ENCODE measurements at regions not wholly inside any gene's neighbourhood (a gene's known extent, or its start where the extent isn't known, plus 50 kb on each side); places are given as distances from the start of the nearest gene placed in this dataset.

DNA sequence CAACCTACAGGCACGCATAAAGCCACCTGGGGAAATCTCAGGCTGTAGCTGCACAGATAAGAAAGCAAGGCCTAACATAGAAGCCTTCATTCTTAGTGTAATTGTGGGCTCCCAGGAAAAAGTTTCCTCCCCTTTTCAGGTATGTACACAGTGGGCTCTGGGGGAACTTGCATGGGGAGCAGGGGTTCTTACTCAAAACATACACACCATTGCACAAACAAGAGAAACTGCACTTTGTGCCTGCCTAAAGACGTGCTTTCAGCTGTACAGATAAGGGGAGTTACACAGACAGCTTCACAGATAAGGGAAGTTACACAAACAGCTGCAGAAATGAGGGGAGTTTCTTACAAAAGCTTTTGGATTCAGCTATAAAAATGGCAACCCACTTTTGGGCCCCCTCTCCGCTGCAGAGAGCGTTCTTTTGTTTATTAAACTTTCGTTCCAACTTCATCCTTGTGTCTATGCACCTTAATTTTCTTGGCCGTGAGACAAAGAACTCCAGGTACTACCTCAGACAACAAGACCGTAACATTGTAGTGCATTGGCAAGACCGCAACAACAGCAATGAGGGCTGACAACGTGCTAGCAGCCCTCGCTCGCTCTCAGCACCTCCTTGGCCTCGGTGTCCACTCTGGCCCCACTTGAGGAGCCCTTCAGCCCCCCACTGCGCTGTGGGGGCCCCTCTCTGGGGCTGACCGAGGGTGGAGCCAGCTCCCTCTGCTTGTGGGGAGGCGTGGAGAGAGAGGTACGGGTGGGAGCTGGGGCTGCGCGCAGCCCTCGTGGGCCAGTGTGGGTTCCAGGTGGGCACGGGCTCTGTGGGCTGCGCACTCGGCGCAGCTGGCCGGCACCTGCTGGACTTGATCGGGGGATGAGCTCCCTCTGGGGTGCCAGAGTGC, 317.5 kb downstream of the RAPGEF2 start:
- H3K27ac ChIP-seq (ENCODE audit: control insufficient read depth, insufficient read depth) = no peak overlapping the region
- POLR2A ChIA-PET = no interaction called here
- no peak overlapping the region for H3K4me3 ChIP-seq
- no peak overlapping the region for H2AFZ ChIP-seq (ENCODE audit: control insufficient read depth, low read depth, low read length)
- no peak overlapping the region for H3K9ac ChIP-seq (ENCODE audit: control insufficient read depth, insufficient read depth, low read length)
- WGBS (ENCODE audit: insufficient coverage, insufficient replicate concordance, low lambda C conversion rate, missing lambda C conversion rate) = 64% methylated on average over 25 of the region's 25 CpGs
- no peak overlapping the region for H3K4me2 ChIP-seq (ENCODE audit: control insufficient read depth, insufficient read depth)
- H3K9me3 ChIP-seq (replicated peaks; ENCODE audit: control insufficient read depth, insufficient read depth, low read length) = no peaks in the 10 kb centered on the region; the same call in 2 of the 3 replicates
- no peaks in the 10 kb centered on the region for H4K20me1 ChIP-seq (ENCODE audit: control insufficient read depth, insufficient read depth)
- H3K4me1 ChIP-seq (ENCODE audit: control insufficient read depth, insufficient read depth, low read length) = no peaks in the 10 kb centered on the region
- no peak for ATAC-seq
- SMC1A ChIA-PET (ENCODE audit: uncharacterized antibody, unreplicated experiment) = no interaction called here
- FAIRE-seq = no peak
- CTCF ChIA-PET = no interaction called here
- no peaks in the 10 kb centered on the region for H3K36me3 ChIP-seq (ENCODE audit: control insufficient read depth in 2 of 2, insufficient read depth in 2 of 2, low read length in 1 of 2)
- in situ Hi-C loops (cut with MboI) = no loop called here
- TF ChIP-seq SREBF1 (IDR thresholded peaks at IDR 0.05; ENCODE audit: low read length) (no peak), ETV6 (conservative IDR thresholded peaks at IDR 0.05 in 1 of 2, IDR thresholded peaks at IDR 0.05 in 1 of 2; ENCODE audit: borderline replicate concordance in 1 of 2, low read depth in 1 of 2) (no peak), ATF7 (IDR thresholded peaks at IDR 0.05; ENCODE audit: low read depth) (no peak), NKRF (conservative IDR thresholded peaks at IDR 0.05) (no peak), ZBTB11 (CRISPR knock-in tag; IDR thresholded peaks at IDR 0.05) (no peak), KAT2A (conservative IDR thresholded peaks at IDR 0.05; ENCODE audit: control insufficient read depth, low read depth, low read length) (no peak), MEF2A (IDR thresholded peaks at IDR 0.05; ENCODE audit: insufficient read depth, low read depth, low read length) (no peak), KLF5 (IDR thresholded peaks at IDR 0.05; ENCODE audit: partially characterized antibody) (no peak), BHLHE40 (IDR thresholded peaks at IDR 0.05; ENCODE audit: borderline replicate concordance in 1 of 2, low read depth in 2 of 2, low read length in 1 of 2) (no peak), TCF3 (IDR thresholded peaks at IDR 0.05; ENCODE audit: borderline replicate concordance, insufficient read depth, low read depth, low read length) (no peak), SPI1 (IDR thresholded peaks at IDR 0.05; ENCODE audit: borderline replicate concordance, insufficient read depth, low read depth, low read length) (no peak), CHD4 (IDR thresholded peaks at IDR 0.05) (no peak), SRF (IDR thresholded peaks at IDR 0.05; ENCODE audit: low read depth in 2 of 2, low read length in 2 of 2) (no peak)
- RAD21 ChIA-PET (ENCODE audit: unreplicated experiment) = no interaction called here
- no peak for DNase-seq (ENCODE audit: low read depth, low spot score)
- no TSS peak for BruUV-seq (replicated peaks)
- H3K79me2 ChIP-seq (ENCODE audit: control insufficient read depth, insufficient read depth, low read length) = no peaks in the 10 kb centered on the region
- H3K27me3 ChIP-seq (replicated peaks in 1 of 2; ENCODE audit: control insufficient read depth in 2 of 2, insufficient read depth in 2 of 2, low read length in 1 of 2) = no peaks in the 10 kb centered on the region
- intact Hi-C loops (cut with micrococcal nuclease; ENCODE audit: unreplicated experiment) = no loop called here
